HUDEP-2 (cell line): ENCODE measurements at regions not wholly inside any gene's neighbourhood (a gene's known extent, or its start where the extent isn't known, plus 50 kb on each side); places are given as distances from the start of the nearest gene placed in this dataset.

Source experiments
- DNase-seq, 76 experiments: peaks; one replicate each; lab custom pipeline; 2025; ENCODE audit not compliant: unreplicated experiment in 76 of 76; lab: John Stamatoyannopoulos, UW

GRCh38 chr2:195414537-195415100, 242.4 kb upstream of the SLC39A10 start:
- DNase-seq, result no peak

- no peak for DNase-seq
These were observed 243.1 kb upstream of the SLC39A10 start for GRCh38 chr2:195413944-195414343.

- no peak for DNase-seq
These were observed 243.6 kb upstream of the SLC39A10 start for GRCh38 chr2:195413422-195413821.

- no peak for DNase-seq
These were observed 245.8 kb upstream of the SLC39A10 start for GRCh38 chr2:195411219-195411687.

- no peak for DNase-seq
These were observed 246.9 kb upstream of the SLC39A10 start for GRCh38 chr2:195410074-195410671.

GRCh38 chr2:195408811-195409210, 248.2 kb upstream of the SLC39A10 start:
- no peak for DNase-seq

- DNase-seq, result no peak
These were observed 248.8 kb upstream of the SLC39A10 start for GRCh38 chr2:195408196-195408595.

GRCh38 chr2:195407783-195408182, 249.2 kb upstream of the SLC39A10 start:
- DNase-seq, result no peak

GRCh38 chr2:195406886-195407603, 250.0 kb upstream of the SLC39A10 start:
- DNase-seq, result peak in 11 of 76 experiments; percentile 1 to 46 (median 10)

- no peak for DNase-seq
These were observed 252.4 kb upstream of the SLC39A10 start for GRCh38 chr2:195404651-195405050.

- no peak for DNase-seq
These were observed 260.5 kb upstream of the SLC39A10 start for GRCh38 chr2:195396479-195396878.

- no peak for DNase-seq
These were observed 261.7 kb upstream of the SLC39A10 start for GRCh38 chr2:195395362-195395761.

- DNase-seq, result no peak
These were observed 264.3 kb upstream of the SLC39A10 start for GRCh38 chr2:195392446-195393336.

GRCh38 chr2:195390686-195391321, 266.2 kb upstream of the SLC39A10 start:
- no peak for DNase-seq

GRCh38 chr2:195388028-195388427, 269.0 kb upstream of the SLC39A10 start:
- DNase-seq, result no peak

GRCh38 chr2:195382186-195382585, 274.8 kb upstream of the SLC39A10 start:
- DNase-seq, result no peak

- no peak for DNase-seq
These were observed 286.7 kb upstream of the SLC39A10 start for GRCh38 chr2:195370167-195370943.

- DNase-seq, result no peak
These were observed 287.8 kb upstream of the SLC39A10 start for GRCh38 chr2:195369218-195369587.

- peak in 17 of 76 experiments; percentile 2 to 77 (median 25) for DNase-seq
These were observed 288.5 kb upstream of the SLC39A10 start for GRCh38 chr2:195368249-195369217.
